ENCODE measurements at regions not wholly inside any gene's neighbourhood (a gene's known extent, or its start where the extent isn't known, plus 50 kb on each side); places are given as distances from the start of the nearest gene placed in this dataset.

GRCh38 chr14:22399776-22400175, 189.2 kb downstream of the DAD1 start:
- DNase-seq (ENCODE audit: low spot score) = no peak
- intact Hi-C loops (cut with DNase I) = no loop called here
- ATAC-seq = no peak

- ATAC-seq (no peak), DNase-seq (ENCODE audit: low spot score) (no peak)
- intact Hi-C loops (cut with DNase I) = no loop called here
Observed at GRCh38 chr14:22397221-22397737, 191.7 kb downstream of the DAD1 start.

GRCh38 chr14:22395803-22396202, 193.2 kb downstream of the DAD1 start:
- intact Hi-C loops (cut with DNase I) = no loop called here
- DNase-seq (ENCODE audit: low spot score) = no peak
- ATAC-seq = no peak

GRCh38 chr14:22394616-22395015, 194.4 kb downstream of the DAD1 start:
- ATAC-seq (no peak), DNase-seq (ENCODE audit: low spot score) (no peak)
- intact Hi-C loops (cut with DNase I) = no loop called here

- DNase-seq (ENCODE audit: low spot score) (no peak), ATAC-seq (no peak)
- intact Hi-C loops (cut with DNase I) = no loop called here
Observed at GRCh38 chr14:22393796-22394195, 195.2 kb downstream of the DAD1 start.

- DNase-seq (ENCODE audit: low spot score) (peak; percentile 66), ATAC-seq (peak; percentile 85)
- intact Hi-C loops (cut with DNase I) = no loop called here
Observed at GRCh38 chr14:22391908-22392565, 197.0 kb downstream of the DAD1 start.

- DNase-seq (ENCODE audit: low spot score) (no peak), ATAC-seq (no peak)
- intact Hi-C loops (cut with DNase I) = loop anchor here (1.0 kb wide), 1 partner anchor 167 kb away; no protein-coding TSS in a partner anchor
Observed at GRCh38 chr14:22390824-22391461, 198.1 kb downstream of the DAD1 start.

- intact Hi-C loops (cut with DNase I) = loop anchor here (1.0 kb wide), 1 partner anchor 168 kb away; no protein-coding TSS in a partner anchor
- DNase-seq (ENCODE audit: low spot score) (no peak), ATAC-seq (no peak)
Observed at GRCh38 chr14:22390195-22390594, 198.8 kb downstream of the DAD1 start.

GRCh38 chr14:22388669-22389595, 200.1 kb downstream of the DAD1 start:
- intact Hi-C loops (cut with DNase I) = no loop called here
- no peak for ATAC-seq
- no peak for DNase-seq (ENCODE audit: low spot score)

- ATAC-seq (peak; percentile 9), DNase-seq (ENCODE audit: low spot score) (no peak)
- intact Hi-C loops (cut with DNase I) = no loop called here
Observed at GRCh38 chr14:22387776-22388241, 201.2 kb downstream of the DAD1 start.

- DNase-seq (ENCODE audit: low spot score) (peak; percentile 82), ATAC-seq (peak; percentile 69)
- intact Hi-C loops (cut with DNase I) = no loop called here
Observed at GRCh38 chr14:22386924-22387775, 201.9 kb downstream of the DAD1 start.

- DNase-seq (ENCODE audit: low spot score) (no peak), ATAC-seq (no peak)
- intact Hi-C loops (cut with DNase I) = no loop called here
Observed at GRCh38 chr14:22384974-22385526, 204.0 kb downstream of the DAD1 start.

- intact Hi-C loops (cut with DNase I) = no loop called here
- no peak for DNase-seq (ENCODE audit: low spot score)
- no peak for ATAC-seq
Observed at GRCh38 chr14:22384167-22384549, 204.9 kb downstream of the DAD1 start.

- intact Hi-C loops (cut with DNase I) = no loop called here
- DNase-seq (ENCODE audit: low spot score) (no peak), ATAC-seq (no peak)
Observed at GRCh38 chr14:22383515-22384166, 205.4 kb downstream of the DAD1 start.

- no peak for DNase-seq (ENCODE audit: low spot score)
- no peak for ATAC-seq
- intact Hi-C loops (cut with DNase I) = no loop called here
Observed at GRCh38 chr14:22382955-22383354, 206.1 kb downstream of the DAD1 start.

GRCh38 chr14:22382395-22382794, 206.6 kb downstream of the DAD1 start:
- intact Hi-C loops (cut with DNase I) = no loop called here
- DNase-seq (ENCODE audit: low spot score) (no peak), ATAC-seq (no peak)

- intact Hi-C loops (cut with DNase I) = no loop called here
- DNase-seq (ENCODE audit: low spot score) (no peak), ATAC-seq (no peak)
Observed at GRCh38 chr14:22381766-22382165, 207.3 kb downstream of the DAD1 start.

- ATAC-seq (no peak), DNase-seq (ENCODE audit: low spot score) (no peak)
- intact Hi-C loops (cut with DNase I) = no loop called here
Observed at GRCh38 chr14:22381408-22381760, 207.6 kb downstream of the DAD1 start.
